ENCODE measurements at regions not wholly inside any gene's neighbourhood (a gene's known extent, or its start where the extent isn't known, plus 50 kb on each side); places are given as distances from the start of the nearest gene placed in this dataset.

- TF ChIP-seq POLR2A (IDR thresholded peaks at IDR 0.05; ENCODE audit: low read length) = no peak
- DNase-seq = no peak
Observed at GRCh38 chr13:88115976-88116375, 444.8 kb downstream of the SLITRK5 start.

DNA sequence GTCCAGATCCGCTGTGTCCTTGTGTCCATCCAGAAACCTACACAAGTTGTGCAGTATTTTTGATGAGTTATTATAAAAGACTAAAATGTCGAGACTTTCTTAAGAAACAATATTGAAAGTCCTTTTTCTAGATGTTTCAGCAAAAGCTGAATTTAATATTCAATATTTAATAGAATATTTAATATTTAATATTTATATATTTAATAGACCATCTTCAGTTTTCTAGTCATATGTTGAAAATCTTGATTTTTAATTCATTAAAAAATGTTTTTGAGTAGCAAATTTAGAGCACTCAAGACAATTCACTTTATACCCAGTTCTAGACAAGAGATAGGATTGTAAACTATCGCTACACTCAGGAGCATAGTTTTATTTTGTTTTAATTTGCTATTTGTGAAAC, 447.8 kb downstream of the SLITRK5 start:
- TF ChIP-seq POLR2A (IDR thresholded peaks at IDR 0.05; ENCODE audit: low read length) (no peak), GATA1 (IDR thresholded peaks at IDR 0.05; ENCODE audit: low read depth, low read length) (no peak)
- no peak for DNase-seq

DNA sequence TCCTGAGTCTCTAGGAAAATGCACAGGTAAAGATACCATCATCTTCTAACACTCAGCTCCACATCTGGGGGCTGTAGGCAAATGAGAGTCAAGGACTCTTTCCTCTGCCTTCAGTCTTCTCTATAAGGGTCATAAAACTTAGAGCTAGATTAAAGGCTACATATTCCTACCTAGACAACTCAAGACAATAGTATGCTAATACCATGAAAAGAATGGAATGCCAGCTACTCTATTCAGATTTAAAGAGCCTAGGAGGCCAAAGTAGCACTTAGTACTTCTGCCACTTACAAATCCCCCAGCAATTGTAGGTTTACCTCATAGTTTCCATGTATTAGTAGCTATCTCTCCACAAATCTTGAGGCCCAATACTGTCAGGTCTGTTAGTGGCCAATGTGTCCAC, 453.0 kb downstream of the SLITRK5 start:
- DNase-seq = no peak
- TF ChIP-seq GATA1 (IDR thresholded peaks at IDR 0.05; ENCODE audit: low read depth, low read length) (no peak), POLR2A (IDR thresholded peaks at IDR 0.05; ENCODE audit: low read length) (no peak)

DNA sequence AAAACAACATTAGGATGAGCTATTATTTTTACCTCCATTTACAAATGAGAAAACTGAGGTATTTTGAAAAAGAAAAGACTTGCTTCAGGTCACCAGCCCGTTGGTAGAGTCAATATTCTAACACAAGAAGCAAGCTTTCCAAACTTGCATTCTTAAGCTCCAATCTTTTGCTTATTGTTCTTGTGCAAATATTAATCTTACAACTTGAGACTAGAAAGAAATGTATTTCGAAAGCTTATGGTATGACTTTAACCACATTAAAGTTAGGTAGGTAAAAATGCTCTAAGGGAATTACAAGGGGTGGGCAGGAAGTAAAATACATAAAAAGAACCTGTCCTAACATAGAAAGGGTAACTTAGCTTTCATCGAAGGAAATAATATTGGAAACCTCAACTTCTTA, 453.9 kb downstream of the SLITRK5 start:
- no peak for DNase-seq

DNA sequence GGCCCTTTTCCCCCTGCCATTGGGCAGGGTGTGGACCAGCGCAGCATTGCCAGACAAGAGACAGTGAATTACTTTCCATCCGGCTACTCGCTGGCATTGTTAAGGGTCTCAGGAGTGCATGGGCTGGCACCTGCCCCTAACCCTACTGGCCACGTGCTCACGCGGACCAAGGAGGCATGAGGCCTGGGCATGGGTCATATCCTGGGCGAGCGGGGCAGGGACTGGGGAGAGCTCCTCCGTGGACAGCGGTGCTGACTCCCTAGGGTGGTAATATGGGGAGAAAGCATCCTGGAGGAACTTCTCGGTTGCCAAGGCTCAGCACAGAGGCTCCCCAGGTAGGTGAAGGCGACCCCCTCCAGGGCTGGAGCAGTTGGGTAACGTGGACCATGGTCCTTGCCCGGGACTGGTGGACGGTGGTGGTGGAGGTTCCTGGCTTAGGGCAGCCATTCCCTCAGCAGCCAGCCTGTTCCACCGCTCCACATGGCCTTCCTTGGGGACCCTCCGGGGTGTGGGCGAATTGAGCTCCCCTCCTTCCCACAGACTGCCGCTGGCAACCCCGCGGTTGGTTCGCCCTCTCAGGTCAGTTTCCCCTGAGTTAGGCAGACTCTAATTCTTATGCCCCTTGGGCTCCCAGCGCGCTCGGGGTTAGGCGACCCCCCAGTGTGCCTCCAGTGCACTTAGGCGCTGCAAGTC, 465.1 kb downstream of the SLITRK5 start:
- DNase-seq = no peak
- no peak for TF ChIP-seq POLR2A (IDR thresholded peaks at IDR 0.05; ENCODE audit: low read length)
- no peak for TF ChIP-seq GATA1 (IDR thresholded peaks at IDR 0.05; ENCODE audit: low read depth, low read length)

More for the DNA sequence above, 453.9 kb downstream of the SLITRK5 start:
- TF ChIP-seq GATA1 (IDR thresholded peaks at IDR 0.05; ENCODE audit: low read depth, low read length) = no peak
- TF ChIP-seq POLR2A (IDR thresholded peaks at IDR 0.05; ENCODE audit: low read length) = no peak

DNA sequence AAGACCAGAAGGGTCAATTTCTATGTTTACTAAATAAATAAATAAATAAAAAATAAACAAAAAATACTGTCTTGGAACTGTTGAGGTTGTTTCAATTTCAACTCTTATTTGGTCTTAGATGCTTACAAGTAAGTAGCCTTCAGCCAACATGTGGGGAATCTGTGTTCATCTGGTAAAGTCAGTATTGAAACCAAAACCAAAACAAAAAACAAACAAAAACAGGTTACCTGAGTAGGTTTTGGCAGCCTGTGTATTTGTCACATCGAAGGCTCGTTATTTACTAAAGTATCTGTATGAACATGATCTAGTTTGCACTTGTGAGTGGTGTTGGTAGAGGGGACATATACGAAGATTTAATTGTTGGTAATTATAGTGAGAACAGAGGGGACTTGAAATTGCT, 471.5 kb downstream of the SLITRK5 start:
- DNase-seq = no peak

GRCh38 chr13:88144580-88144979, 473.4 kb downstream of the SLITRK5 start:
- TF ChIP-seq POLR2A (IDR thresholded peaks at IDR 0.05; ENCODE audit: low read length) (no peak), GATA1 (IDR thresholded peaks at IDR 0.05; ENCODE audit: low read depth, low read length) (no peak)
- DNase-seq = no peak

More for the DNA sequence above, 471.5 kb downstream of the SLITRK5 start:
- no peak for TF ChIP-seq GATA1 (IDR thresholded peaks at IDR 0.05; ENCODE audit: low read depth, low read length)
- no peak for TF ChIP-seq POLR2A (IDR thresholded peaks at IDR 0.05; ENCODE audit: low read length)

- DNase-seq = no peak
- no peak for TF ChIP-seq GATA1 (IDR thresholded peaks at IDR 0.05; ENCODE audit: low read depth, low read length)
- TF ChIP-seq POLR2A (IDR thresholded peaks at IDR 0.05; ENCODE audit: low read length) = no peak
Observed at GRCh38 chr13:88153353-88153752, 482.2 kb downstream of the SLITRK5 start.

DNA sequence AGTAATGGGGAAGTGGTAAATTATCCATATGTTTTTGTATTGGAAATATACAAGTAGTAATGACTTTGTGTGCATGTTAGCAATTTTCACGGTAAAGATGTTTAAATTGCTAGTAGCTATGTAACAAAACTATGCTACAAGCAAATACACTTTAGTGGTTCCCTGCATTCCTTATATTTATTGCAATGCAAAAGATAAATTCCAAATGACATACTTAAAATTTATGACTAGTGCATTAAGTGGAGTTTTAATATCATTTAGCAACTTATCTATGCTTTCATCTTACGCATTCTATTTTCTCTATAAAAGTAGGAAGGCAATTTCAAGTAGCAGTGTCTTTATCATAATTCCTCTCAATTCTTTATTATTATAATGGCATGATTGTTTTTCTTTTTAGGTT, 482.8 kb downstream of the SLITRK5 start:
- TF ChIP-seq GATA1 (IDR thresholded peaks at IDR 0.05; ENCODE audit: low read depth, low read length) (no peak), POLR2A (IDR thresholded peaks at IDR 0.05; ENCODE audit: low read length) (no peak)

GRCh38 chr13:88162076-88162702, 491.0 kb downstream of the SLITRK5 start:
- TF ChIP-seq GATA1 (IDR thresholded peaks at IDR 0.05; ENCODE audit: low read depth, low read length) (no peak), POLR2A (IDR thresholded peaks at IDR 0.05; ENCODE audit: low read length) (no peak)
- no peak for DNase-seq

More for the DNA sequence above, 482.8 kb downstream of the SLITRK5 start:
- DNase-seq = no peak

DNA sequence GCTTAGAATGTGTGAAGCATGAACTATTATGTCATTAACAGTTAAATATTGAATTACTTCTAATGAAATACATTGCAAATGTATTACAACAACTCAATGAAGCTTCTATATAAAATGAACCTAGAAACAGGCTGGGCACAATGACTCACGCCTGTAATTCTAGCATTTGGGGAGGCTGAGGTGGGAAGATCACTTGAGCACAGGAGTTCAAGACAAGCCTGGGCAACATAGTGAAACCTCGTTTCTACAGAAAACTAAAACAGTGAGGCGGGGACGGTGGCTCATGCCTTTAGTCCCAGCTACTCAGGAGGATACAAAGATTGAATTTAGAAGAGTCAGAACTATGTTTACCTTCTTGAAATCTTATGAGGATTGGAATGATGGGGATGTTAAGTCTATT, 505.1 kb downstream of the SLITRK5 start:
- TF ChIP-seq POLR2A (IDR thresholded peaks at IDR 0.05; ENCODE audit: low read length) (no peak), GATA1 (IDR thresholded peaks at IDR 0.05; ENCODE audit: low read depth, low read length) (no peak)
- no peak for DNase-seq

DNA sequence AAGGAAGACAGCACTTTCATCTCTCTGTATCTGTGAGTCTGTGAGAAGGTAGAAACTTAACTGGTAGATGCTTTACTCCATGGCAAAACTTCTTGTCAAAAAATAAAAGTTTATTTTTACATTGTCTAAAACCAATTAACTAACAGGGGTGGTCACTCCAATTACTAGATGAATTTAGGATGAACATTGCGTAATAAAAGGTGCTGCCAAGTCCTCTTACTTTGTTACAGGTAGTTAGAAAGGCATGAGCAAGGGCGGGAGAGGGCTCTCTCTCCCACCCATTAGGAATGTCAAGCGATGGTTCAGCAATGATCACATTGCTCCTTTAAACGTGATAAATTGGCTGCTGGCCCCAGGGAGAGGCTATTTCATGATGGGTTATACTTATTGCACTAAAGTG, 512.3 kb downstream of the SLITRK5 start:
- no peak for DNase-seq

GRCh38 chr13:88188986-88189385, 517.8 kb downstream of the SLITRK5 start:
- DNase-seq = no peak
- TF ChIP-seq GATA1 (IDR thresholded peaks at IDR 0.05; ENCODE audit: low read depth, low read length) (no peak), POLR2A (IDR thresholded peaks at IDR 0.05; ENCODE audit: low read length) (no peak)

More for the DNA sequence above, 512.3 kb downstream of the SLITRK5 start:
- TF ChIP-seq POLR2A (IDR thresholded peaks at IDR 0.05; ENCODE audit: low read length) = no peak
- no peak for TF ChIP-seq GATA1 (IDR thresholded peaks at IDR 0.05; ENCODE audit: low read depth, low read length)

DNA sequence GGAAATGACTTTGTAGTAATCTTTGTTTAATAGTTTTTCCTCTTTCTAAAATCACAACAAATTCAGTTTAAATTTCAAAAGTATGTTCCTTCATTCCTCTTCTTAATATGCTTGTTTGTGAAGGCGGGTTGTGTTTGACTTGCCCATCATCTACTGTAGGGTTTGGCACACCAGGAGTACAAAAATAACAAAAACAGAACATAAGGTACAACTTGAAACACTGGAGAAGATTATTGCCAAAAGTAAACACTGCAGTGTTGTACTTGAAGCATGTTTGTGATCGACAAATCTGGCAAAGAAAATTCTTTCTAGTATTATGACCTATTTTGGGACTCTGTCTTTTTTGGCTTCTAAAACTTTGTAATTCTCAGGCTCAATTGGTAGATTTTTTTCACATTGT, 518.6 kb downstream of the SLITRK5 start:
- no peak for TF ChIP-seq POLR2A (IDR thresholded peaks at IDR 0.05; ENCODE audit: low read length)
- no peak for TF ChIP-seq GATA1 (IDR thresholded peaks at IDR 0.05; ENCODE audit: low read depth, low read length)
- no peak for DNase-seq

DNA sequence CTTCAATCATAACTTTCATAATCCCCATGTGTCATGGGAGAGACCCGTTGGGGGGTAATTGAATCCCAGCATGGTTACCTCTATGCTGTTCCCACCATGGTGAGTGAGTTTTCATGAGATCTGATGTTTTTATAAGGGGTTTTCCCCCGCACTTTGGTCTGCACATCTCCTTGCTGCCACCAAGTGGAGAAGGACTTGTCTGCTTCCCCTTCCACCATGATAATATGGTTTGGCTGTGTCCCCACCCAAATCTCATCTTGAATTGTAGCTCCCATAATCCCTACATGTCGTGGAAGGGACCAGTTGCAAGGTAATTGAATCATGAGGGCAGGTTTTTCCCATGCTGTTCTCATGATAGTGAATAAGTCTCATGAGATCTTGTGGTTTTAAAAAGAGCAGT, 524.9 kb downstream of the SLITRK5 start:
- DNase-seq = no peak
- TF ChIP-seq GATA1 (IDR thresholded peaks at IDR 0.05; ENCODE audit: low read depth, low read length) (no peak), POLR2A (IDR thresholded peaks at IDR 0.05; ENCODE audit: low read length) (no peak)

Measured in erythroblast (primary cell).